ENCODE measurements at regions not wholly inside any gene's neighbourhood (a gene's known extent, or its start where the extent isn't known, plus 50 kb on each side); places are given as distances from the start of the nearest gene placed in this dataset.

- TF ChIP-seq CTCF (conservative IDR thresholded peaks at IDR 0.05) (no peak), ZFX (IDR thresholded peaks at IDR 0.05) (no peak)
Measured at GRCh38 chr20:48205281-48205782, 420.1 kb upstream of the SULF2 start.

All from C4-2B (cell line).